IMR-90 (cell line): ENCODE measurements at regions not wholly inside any gene's neighbourhood (a gene's known extent, or its start where the extent isn't known, plus 50 kb on each side); places are given as distances from the start of the nearest gene placed in this dataset.
A peak's percentile ranks its signal among the peaks of the same experiment; 100 is the strongest.

ENCODE experiments used
- ATAC-seq: fragments of 200-7000 bp; cut with Tn5 transposase; 2 replicates; pipeline ENCODE4 v1.9.1; 2020; ENCODE audit warnings: low read depth, mild to moderate bottlenecking, moderate library complexity
- BruUV-seq: library from RNA; stranded (reverse); fragments of 400-500 nt; replicated peaks from 2 replicates; lab custom pipeline; 2021; lab: Mats Ljungman, UMichigan
- CTCF ChIA-PET: fragments of 300-600 bp; formaldehyde crosslinking; extraction: SDS; loops from one replicate; lab custom pipeline; 2021; ENCODE audit warnings: antibody characterized with exemption; lab: Yijun Ruan, JAX
- POLR2A ChIA-PET: fragments of 300-600 bp; sonication (Branson Sonifier 250); formaldehyde crosslinking; loops from one replicate; lab custom pipeline; 2022; ENCODE audit warnings: antibody characterized with exemption; ENCODE audit not compliant: unreplicated experiment; lab: Charles Lee
- DNase-seq: peaks from one replicate; pipeline ENCODE4 v3.0.0; 2013
- H2AFZ ChIP-seq: replicated peaks from 2 replicates; pipeline ENCODE3; 2013; ENCODE audit warnings: low read length, mild to moderate bottlenecking; ENCODE audit not compliant: poor library complexity
- H2AK5ac ChIP-seq: 2 replicates; pipeline ENCODE4 v1.6.1; 2013; ENCODE audit warnings: low read depth, low read length, inconsistent platforms
- H2AK9ac ChIP-seq: replicated peaks from 2 replicates; pipeline ENCODE3; 2013; ENCODE audit warnings: mild to moderate bottlenecking, low read depth, low read length, moderate library complexity; ENCODE audit not compliant: poor library complexity
- H2BK120ac ChIP-seq: 2 replicates; pipeline ENCODE4 v1.6.1; 2013; ENCODE audit warnings: low read depth, low read length, inconsistent platforms
- H2BK15ac ChIP-seq: 3 replicates; pipeline ENCODE4 v1.6.1; 2013; ENCODE audit warnings: low read depth, low read length, inconsistent platforms
- H2BK20ac ChIP-seq: 2 replicates; pipeline ENCODE4 v1.6.1; 2013; ENCODE audit warnings: low read depth, mild to moderate bottlenecking, inconsistent platforms, low read length, moderate library complexity
- H2BK5ac ChIP-seq: 2 replicates; pipeline ENCODE4 v1.6.1; 2013; ENCODE audit warnings: mild to moderate bottlenecking, low read depth, low read length, inconsistent platforms; ENCODE audit not compliant: poor library complexity, severe bottlenecking
- H3K14ac ChIP-seq: replicated peaks from 2 replicates; pipeline ENCODE4 v1.6.1; 2013; ENCODE audit warnings: low read depth, low read length, inconsistent platforms
- H3K18ac ChIP-seq: 2 replicates; pipeline ENCODE4 v1.6.1; 2013; ENCODE audit warnings: low read depth, low read length, control low read depth
- H3K23ac ChIP-seq: 2 replicates; pipeline ENCODE4 v1.6.1; 2013; ENCODE audit warnings: low read depth, low read length, inconsistent platforms
- H3K27ac ChIP-seq: 2 replicates; pipeline ENCODE4 v1.5.1; 2013; ENCODE audit warnings: mild to moderate bottlenecking, control low read depth, low read length; ENCODE audit not compliant: insufficient read depth
- H3K27me3 ChIP-seq: 2 replicates; pipeline ENCODE4 v1.6.1; 2013; ENCODE audit warnings: low read length; ENCODE audit not compliant: control insufficient read depth, insufficient read depth
- H3K36me3 ChIP-seq: 2 replicates; pipeline ENCODE4 v1.6.1; 2013; ENCODE audit warnings: low read length, mixed read lengths; ENCODE audit not compliant: control insufficient read depth, insufficient read depth
- H3K4ac ChIP-seq: 2 replicates; pipeline ENCODE4 v1.6.1; 2013; ENCODE audit warnings: low read depth, low read length, inconsistent platforms
- H3K4me1 ChIP-seq: 2 replicates; pipeline ENCODE4 v1.6.1; 2013; ENCODE audit warnings: low read length, mixed read lengths; ENCODE audit not compliant: control insufficient read depth, insufficient read depth
- H3K4me2 ChIP-seq: 2 replicates; pipeline ENCODE4 v1.6.1; 2013; ENCODE audit warnings: low read depth, mild to moderate bottlenecking, control low read depth, low read length, moderate library complexity
- H3K4me3 ChIP-seq: 2 replicates; pipeline ENCODE4 v1.5.1; 2013; ENCODE audit warnings: low read depth, mild to moderate bottlenecking, control low read depth, low read length, moderate library complexity; ENCODE audit not compliant: insufficient read depth
- H3K56ac ChIP-seq: 2 replicates; pipeline ENCODE4 v1.6.1; 2013; ENCODE audit warnings: low read length, inconsistent platforms; ENCODE audit not compliant: insufficient read depth; ENCODE audit errors: extremely low read depth
- H3K79me1 ChIP-seq, 2 experiments: 2 replicates each; pipeline ENCODE4 v1.6.1; 2013; ENCODE audit warnings: low read length in 2 of 2, inconsistent platforms in 1 of 2, low read depth in 1 of 2
- H3K9ac ChIP-seq: 2 replicates; pipeline ENCODE4 v1.6.1; 2013; ENCODE audit warnings: low read depth, low read length, control low read depth
- H3K9me1 ChIP-seq: 2 replicates; pipeline ENCODE4 v1.6.1; 2013; ENCODE audit warnings: low read length, inconsistent platforms; ENCODE audit not compliant: insufficient read depth
- H3K9me3 ChIP-seq: 2 replicates; pipeline ENCODE4 v1.6.1; 2013; ENCODE audit warnings: low read length; ENCODE audit not compliant: control insufficient read depth, insufficient read depth
- H4K20me1 ChIP-seq: 2 replicates; pipeline ENCODE4 v1.6.1; 2013; ENCODE audit warnings: low read length, inconsistent platforms; ENCODE audit not compliant: insufficient read depth
- H4K5ac ChIP-seq: 2 replicates; pipeline ENCODE4 v1.6.1; 2013; ENCODE audit warnings: mild to moderate bottlenecking, low read depth, low read length, control low read depth
- H4K8ac ChIP-seq, 2 experiments: 2 replicates each; pipeline ENCODE4 v1.6.1; 2013; ENCODE audit warnings: low read depth in 2 of 2, low read length in 2 of 2, control low read depth in 1 of 2, inconsistent platforms in 1 of 2
- H4K91ac ChIP-seq: 2 replicates; pipeline ENCODE4 v1.6.1; 2013; ENCODE audit warnings: low read depth, low read length, inconsistent platforms; ENCODE audit not compliant: insufficient read depth
- BHLHE40 ChIP-seq: fragments of 150-350 bp; IDR thresholded peaks from 2 replicates; pipeline ENCODE4 v1.6.1; 2016; ENCODE audit warnings: mild to moderate bottlenecking, low read depth, low read length
- CEBPB ChIP-seq: IDR thresholded peaks from 2 replicates; pipeline ENCODE4 v1.6.1; 2012; ENCODE audit warnings: low read depth, low read length, improper control_type of control experiment
- CHD1 ChIP-seq: IDR thresholded peaks from 2 replicates; pipeline ENCODE4 v1.6.1; 2012; ENCODE audit warnings: low read depth, low read length, improper control_type of control experiment
- CTCF ChIP-seq: conservative IDR thresholded peaks from 2 replicates; pipeline ENCODE4 v1.5.1; 2012; ENCODE audit warnings: mild to moderate bottlenecking, low read depth, low read length, improper control_type of control experiment
- ELK1 ChIP-seq: fragments of 150-350 bp; IDR thresholded peaks from 2 replicates; pipeline ENCODE4 v1.6.1; 2016; ENCODE audit warnings: low read depth, mild to moderate bottlenecking, low read length, moderate library complexity, borderline replicate concordance
- FOS ChIP-seq: fragments of 150-350 bp; IDR thresholded peaks from 2 replicates; pipeline ENCODE4 v1.6.1; 2016; ENCODE audit warnings: low read depth, low read length
- MAFK ChIP-seq: IDR thresholded peaks from 2 replicates; pipeline ENCODE4 v1.6.1; 2012; ENCODE audit warnings: low read depth, low read length, improper control_type of control experiment
- MAZ ChIP-seq: IDR thresholded peaks from 2 replicates; pipeline ENCODE4 v1.6.1; 2012; ENCODE audit warnings: low read depth, mild to moderate bottlenecking, low read length, improper control_type of control experiment, moderate library complexity, borderline replicate concordance
- MXI1 ChIP-seq: IDR thresholded peaks from 2 replicates; pipeline ENCODE4 v1.6.1; 2012; ENCODE audit warnings: low read depth, mild to moderate bottlenecking, low read length, moderate library complexity, borderline replicate concordance
- NFE2L2 ChIP-seq: fragments of 150-350 bp; IDR thresholded peaks from 2 replicates; pipeline ENCODE4 v1.6.1; 2016; ENCODE audit warnings: low read depth, mild to moderate bottlenecking, low read length
- POLR2A ChIP-seq: IDR thresholded peaks from 2 replicates; pipeline ENCODE4 v1.6.1; 2012; ENCODE audit warnings: mild to moderate bottlenecking, low read depth, low read length
- RAD21 ChIP-seq: IDR thresholded peaks from 2 replicates; pipeline ENCODE4 v1.6.1; 2012; ENCODE audit warnings: low read length, improper control_type of control experiment
- RCOR1 ChIP-seq: IDR thresholded peaks from 2 replicates; pipeline ENCODE4 v1.6.1; 2012; ENCODE audit warnings: mild to moderate bottlenecking, low read length, improper control_type of control experiment; ENCODE audit not compliant: insufficient replicate concordance
- RFX5 ChIP-seq: IDR thresholded peaks from 2 replicates; pipeline ENCODE4 v1.8.0; 2012; ENCODE audit warnings: low read depth, mild to moderate bottlenecking, low read length, moderate library complexity
- SMC3 ChIP-seq: fragments of 150-350 bp; IDR thresholded peaks from 2 replicates; pipeline ENCODE4 v1.6.1; 2016; ENCODE audit warnings: low read depth, mild to moderate bottlenecking, antibody characterized with exemption, low read length, moderate library complexity
- USF2 ChIP-seq: fragments of 150-350 bp; IDR thresholded peaks from 2 replicates; pipeline ENCODE4 v1.6.1; 2017; ENCODE audit warnings: mild to moderate bottlenecking, antibody characterized with exemption, low read length, low read depth
- dilution Hi-C: fragments of 300-500 bp; cut with HindIII; formaldehyde crosslinking; loops from one replicate; pipeline ENCODE4 v1.14.3; 2018; ENCODE audit warnings: low sequenced_read_pairs; ENCODE audit not compliant: unreplicated experiment
- in situ Hi-C: fragments of 300-500 bp; cut with MboI; formaldehyde crosslinking; loops from 3 replicates; pipeline ENCODE4 v1.14.3; 2019; ENCODE audit warnings: low sequenced_read_pairs, inconsistent platforms, mixed read lengths
- intact Hi-C: fragments of 100-400 bp; cut with micrococcal nuclease; formaldehyde crosslinking; loops from 2 replicates; pipeline ENCODE4 v1.10.0; 2022

GRCh38 chr14:37813732-37814131 lies 218.3 kb downstream of the TTC6 start:
- CTCF ChIA-PET: interaction anchor here (0.5 kb wide), 1 partner anchor 97 kb away, joined by 3 read pairs; no protein-coding TSS in a partner anchor

More at GRCh38 chr14:37813732-37814131, 218.3 kb downstream of the TTC6 start:
- H2AFZ ChIP-seq: no peak overlapping the region
- dilution Hi-C loops: no loop called here
- no peak overlapping the region for H3K14ac ChIP-seq
- H3K23ac ChIP-seq: no peak overlapping the region
- ATAC-seq: no peak
- no peaks in the 10 kb centered on the region for H3K9me3 ChIP-seq
- no peak overlapping the region for H3K9ac ChIP-seq
- H2BK20ac ChIP-seq: no peak overlapping the region
- no peak overlapping the region for H2BK120ac ChIP-seq
- no peaks in the 10 kb centered on the region for H3K4me1 ChIP-seq
- no peak overlapping the region for H2BK15ac ChIP-seq
- TF ChIP-seq CEBPB (no peak), RFX5 (no peak), CTCF (no peak), MAFK (no peak), RAD21 (no peak), POLR2A (no peak), RCOR1 (no peak), BHLHE40 (no peak), CHD1 (no peak), ELK1 (no peak), USF2 (no peak), SMC3 (no peak), MXI1 (no peak), FOS (no peak), MAZ (no peak), NFE2L2 (no peak)
- H2AK5ac ChIP-seq: no peak overlapping the region
- DNase-seq: peak; percentile 1
- in situ Hi-C loops: no loop called here
- H4K91ac ChIP-seq: no peak overlapping the region
- H4K8ac ChIP-seq: no peak overlapping the region
- POLR2A ChIA-PET: no interaction called here
- H3K4ac ChIP-seq: no peak overlapping the region
- H3K56ac ChIP-seq: no peak overlapping the region
- no peak overlapping the region for H3K18ac ChIP-seq
- H3K4me3 ChIP-seq: no peak overlapping the region
- no TSS peak for BruUV-seq
- peaks cover 2% of the 10 kb centered on the region; the same call in 1 of the 2 replicates for H3K27me3 ChIP-seq
- no peak overlapping the region for H3K27ac ChIP-seq
- intact Hi-C loops: no loop called here
- H4K5ac ChIP-seq: no peak overlapping the region
- H3K79me1 ChIP-seq: no peaks in the 10 kb centered on the region
- no peak overlapping the region for H3K4me2 ChIP-seq
- no peaks in the 10 kb centered on the region for H4K20me1 ChIP-seq
- H2AK9ac ChIP-seq: no peak overlapping the region
- H2BK5ac ChIP-seq: no peak overlapping the region
- H3K9me1 ChIP-seq: no peaks in the 10 kb centered on the region
- no peaks in the 10 kb centered on the region for H3K36me3 ChIP-seq
